ENCODE measurements at regions not wholly inside any gene's neighbourhood (a gene's known extent, or its start where the extent isn't known, plus 50 kb on each side); places are given as distances from the start of the nearest gene placed in this dataset.

GRCh38 chr6:105789935-105790334 lies 296.2 kb upstream of the PRDM1 start:
- H3K27me3 Mint-ChIP-seq (ENCODE audit: low read depth in 3 of 3): peaks cover 0 to 5% (median 2%) of the 10 kb centered on the region in 3 donors
- Histone ChIP-seq H3K27me3 (ENCODE audit: control insufficient read depth in 2 of 2, insufficient read depth in 2 of 2, low read length in 2 of 2) (no peaks in the 10 kb centered on the region), H2AFZ (ENCODE audit: insufficient read depth, low read depth, low read length, poor library complexity, severe bottlenecking) (no peak overlapping the region), H3K9me3 (replicated peaks in 1 of 2; ENCODE audit: control insufficient read depth in 1 of 2, insufficient read depth in 1 of 2, low read length in 2 of 2) (no peaks in the 10 kb centered on the region), H4K20me1 (ENCODE audit: insufficient read depth, low read length) (no peaks in the 10 kb centered on the region), H3K27ac (ENCODE audit: low read depth in 1 of 2, low read length in 2 of 2) (no peak overlapping the region), H3K9ac (ENCODE audit: insufficient read depth, low read length, poor library complexity, severe bottlenecking) (no peak overlapping the region), H3K4me2 (replicated peaks; ENCODE audit: extremely low read depth, low read length, poor library complexity, severe bottlenecking) (no peak overlapping the region), H3K4me3 (replicated peaks in 1 of 3; ENCODE audit: low read depth in 2 of 3, low read length in 3 of 3) (no peak overlapping the region), H3K36me3 (replicated peaks in 1 of 2; ENCODE audit: control insufficient read depth in 1 of 2, insufficient read depth in 2 of 2, low read length in 2 of 2) (no peaks in the 10 kb centered on the region), H3K4me1 (ENCODE audit: control insufficient read depth in 1 of 2, insufficient read depth in 2 of 2, low read length in 2 of 2) (peaks cover 60 to 67% of the 10 kb centered on the region in 2 donors), H3K79me2 (ENCODE audit: insufficient read depth, low read length) (no peaks in the 10 kb centered on the region)
- H3K4me1 Mint-ChIP-seq: peaks cover 65% of the 10 kb centered on the region
- intact Hi-C loops (cut with micrococcal nuclease): loop anchor here (5.0 to 10.0 kb wide), 7 partner anchors 92 to 437 kb away; partner anchors contain the start of gene PRDM1 (in 2 of the 2)
- DNase-seq: no peak
- no peaks in the 10 kb centered on the region for H3K36me3 Mint-ChIP-seq
- H3K4me3 Mint-ChIP-seq: no peak overlapping the region
- no peaks in the 10 kb centered on the region for H3K9me3 Mint-ChIP-seq
- WGBS (ENCODE audit: insufficient coverage): 100% methylated on average over 1 of the region's 2 CpGs
- no peak overlapping the region for H3K27ac Mint-ChIP-seq
- TF ChIP-seq CTCF (IDR thresholded peaks at IDR 0.05): no peak

GRCh38 chr6:105787747-105788146 lies 298.4 kb upstream of the PRDM1 start:
- H3K4me1 ChIP-seq (ENCODE audit: control insufficient read depth in 1 of 2, insufficient read depth in 2 of 2, low read length in 2 of 2): peaks cover 61 to 66% of the 10 kb centered on the region in 2 donors

More at GRCh38 chr6:105787747-105788146, 298.4 kb upstream of the PRDM1 start:
- intact Hi-C loops (cut with micrococcal nuclease): loop anchor here (5.0 to 10.0 kb wide), 2 partner anchors 197 to 300 kb away; partner anchors contain the start of gene PRDM1 (in 1 of the 2)
- Histone ChIP-seq H3K9ac (ENCODE audit: insufficient read depth, low read length, poor library complexity, severe bottlenecking) (no peak overlapping the region), H2AFZ (ENCODE audit: insufficient read depth, low read depth, low read length, poor library complexity, severe bottlenecking) (no peak overlapping the region), H4K20me1 (ENCODE audit: insufficient read depth, low read length) (no peaks in the 10 kb centered on the region), H3K4me3 (replicated peaks in 1 of 3; ENCODE audit: low read depth in 2 of 3, low read length in 3 of 3) (no peak overlapping the region), H3K9me3 (replicated peaks in 1 of 2; ENCODE audit: control insufficient read depth in 1 of 2, insufficient read depth in 1 of 2, low read length in 2 of 2) (no peaks in the 10 kb centered on the region), H3K4me2 (replicated peaks; ENCODE audit: extremely low read depth, low read length, poor library complexity, severe bottlenecking) (no peak overlapping the region), H3K27ac (ENCODE audit: low read depth in 1 of 2, low read length in 2 of 2) (no peak overlapping the region), H3K36me3 (replicated peaks in 1 of 2; ENCODE audit: control insufficient read depth in 1 of 2, insufficient read depth in 2 of 2, low read length in 2 of 2) (no peaks in the 10 kb centered on the region), H3K79me2 (ENCODE audit: insufficient read depth, low read length) (no peaks in the 10 kb centered on the region), H3K27me3 (ENCODE audit: control insufficient read depth in 2 of 2, insufficient read depth in 2 of 2, low read length in 2 of 2) (no peaks in the 10 kb centered on the region)
- DNase-seq: no peak
- TF ChIP-seq CTCF (IDR thresholded peaks at IDR 0.05): no peak
- peaks cover 0 to 2% of the 10 kb centered on the region in 2 donors for H3K36me3 Mint-ChIP-seq
- WGBS (ENCODE audit: insufficient coverage): 98% methylated on average over 4 of the region's 5 CpGs
- H3K9me3 Mint-ChIP-seq: no peaks in the 10 kb centered on the region
- no peak overlapping the region for H3K4me3 Mint-ChIP-seq
- peaks cover 63% of the 10 kb centered on the region for H3K4me1 Mint-ChIP-seq
- H3K27ac Mint-ChIP-seq: peak overlapping the region in 1 of 7 donors; percentile 46
- H3K27me3 Mint-ChIP-seq (ENCODE audit: low read depth in 3 of 3): peaks cover 0 to 8% (median 2%) of the 10 kb centered on the region in 3 donors
